ENCODE measurements at regions not wholly inside any gene's neighbourhood (a gene's known extent, or its start where the extent isn't known, plus 50 kb on each side); places are given as distances from the start of the nearest gene placed in this dataset.

- peak; percentile 9 for DNase-seq (ENCODE audit: low read depth)
These were observed 162.9 kb downstream of the GXYLT1 start for GRCh38 chr12:41981758-41982157.

DNA sequence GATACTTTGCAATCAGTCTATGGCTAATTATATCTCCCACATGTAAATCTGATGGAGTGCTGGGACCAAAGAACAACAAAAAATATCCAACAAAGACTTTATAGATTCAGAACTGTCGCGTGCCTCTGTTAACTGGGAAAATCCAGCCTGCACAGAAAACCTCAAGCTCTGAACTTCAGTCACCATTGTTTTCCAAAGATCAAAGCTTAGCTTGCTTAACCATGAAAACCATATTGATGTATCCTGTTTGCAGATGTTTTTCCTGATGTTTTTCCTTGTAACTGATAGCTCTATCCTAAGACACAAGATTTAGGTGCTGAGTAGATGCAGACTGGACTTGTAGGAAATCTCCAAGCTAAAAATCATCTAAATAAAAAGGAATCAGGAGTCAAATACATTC lies 163.7 kb downstream of the GXYLT1 start:
- no peak for DNase-seq (ENCODE audit: low read depth)

DNA sequence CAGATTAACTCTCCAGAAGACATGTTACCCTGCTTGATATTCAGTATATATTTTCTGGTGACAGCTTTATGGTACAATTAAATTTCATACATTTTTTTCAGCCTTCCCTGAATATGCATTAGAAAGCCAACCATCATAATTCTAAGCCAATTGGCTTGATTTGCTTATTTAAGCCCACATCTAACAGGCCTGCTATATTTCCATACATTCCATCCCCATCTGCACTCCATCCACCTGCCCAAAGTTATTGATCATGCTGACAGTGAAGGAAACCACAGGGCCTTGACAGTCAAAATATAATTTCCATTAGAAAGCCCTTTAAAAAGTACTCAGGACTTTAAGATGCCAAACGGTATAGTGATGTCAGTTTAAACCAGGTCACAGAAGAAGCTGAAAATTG lies 164.3 kb downstream of the GXYLT1 start:
- DNase-seq (ENCODE audit: low read depth) = no peak

DNA sequence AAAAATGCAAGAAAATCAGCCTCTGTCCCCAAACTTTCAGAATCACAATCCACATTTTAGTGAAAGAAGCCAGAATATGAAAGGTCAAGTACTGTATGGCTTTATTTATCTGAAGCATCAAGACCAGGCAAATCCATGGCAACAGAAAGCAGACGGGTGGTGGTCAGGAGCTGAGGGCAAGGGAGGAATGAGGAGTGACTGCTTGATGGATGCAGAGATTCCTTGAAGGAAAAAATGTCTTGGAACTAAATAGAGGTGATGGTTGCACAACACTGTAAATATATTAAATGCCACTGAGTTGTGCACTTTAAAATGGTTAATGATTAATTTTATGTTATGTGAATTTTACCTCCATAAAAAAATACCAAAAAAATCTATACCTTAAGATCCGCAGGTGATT lies 165.1 kb downstream of the GXYLT1 start:
- DNase-seq (ENCODE audit: low read depth) = no peak

DNA sequence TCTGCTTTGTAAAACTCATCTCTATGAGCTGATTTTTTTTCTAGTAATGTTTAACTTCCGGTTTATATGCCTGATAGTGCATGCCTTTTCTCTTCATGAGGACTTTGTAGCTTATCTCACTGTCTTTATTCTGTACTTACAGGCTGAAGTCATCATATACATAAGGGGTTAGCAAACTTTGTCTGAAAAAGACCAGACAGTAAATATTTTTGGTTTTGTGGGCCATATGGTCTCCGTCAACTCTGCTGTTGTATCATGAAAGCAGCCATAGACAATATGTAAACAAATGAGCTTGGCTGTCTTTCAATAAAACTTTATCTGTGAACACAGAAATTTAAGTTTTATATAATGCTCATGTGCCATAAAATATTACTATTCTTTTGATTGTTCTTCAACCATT lies 172.1 kb downstream of the GXYLT1 start:
- no peak for DNase-seq (ENCODE audit: low read depth)

- no peak for DNase-seq (ENCODE audit: low read depth)
These were observed 172.5 kb downstream of the GXYLT1 start for GRCh38 chr12:41972196-41972595.

DNA sequence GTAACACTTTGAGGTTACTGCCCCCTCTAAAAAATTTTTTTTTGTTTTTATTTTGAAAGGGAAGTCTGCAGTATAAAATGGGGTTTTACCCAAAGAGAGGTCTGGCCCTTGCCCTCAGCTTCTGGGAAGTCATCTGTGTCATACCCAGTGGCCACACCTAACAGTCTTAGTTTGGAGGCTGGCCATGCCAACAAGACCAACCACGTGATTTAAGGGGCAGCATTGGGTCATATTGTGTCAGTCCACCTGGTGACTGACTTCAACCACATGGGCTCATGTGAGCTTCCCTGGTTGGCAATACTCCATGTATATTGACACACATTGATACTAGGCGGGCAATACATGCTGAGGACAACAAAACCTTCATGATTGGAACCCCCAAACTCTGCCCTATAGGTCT lies 173.9 kb downstream of the GXYLT1 start:
- no peak for DNase-seq (ENCODE audit: low read depth)

- no peak for DNase-seq (ENCODE audit: low read depth)
These were observed 176.1 kb downstream of the GXYLT1 start for GRCh38 chr12:41968599-41968998.

DNA sequence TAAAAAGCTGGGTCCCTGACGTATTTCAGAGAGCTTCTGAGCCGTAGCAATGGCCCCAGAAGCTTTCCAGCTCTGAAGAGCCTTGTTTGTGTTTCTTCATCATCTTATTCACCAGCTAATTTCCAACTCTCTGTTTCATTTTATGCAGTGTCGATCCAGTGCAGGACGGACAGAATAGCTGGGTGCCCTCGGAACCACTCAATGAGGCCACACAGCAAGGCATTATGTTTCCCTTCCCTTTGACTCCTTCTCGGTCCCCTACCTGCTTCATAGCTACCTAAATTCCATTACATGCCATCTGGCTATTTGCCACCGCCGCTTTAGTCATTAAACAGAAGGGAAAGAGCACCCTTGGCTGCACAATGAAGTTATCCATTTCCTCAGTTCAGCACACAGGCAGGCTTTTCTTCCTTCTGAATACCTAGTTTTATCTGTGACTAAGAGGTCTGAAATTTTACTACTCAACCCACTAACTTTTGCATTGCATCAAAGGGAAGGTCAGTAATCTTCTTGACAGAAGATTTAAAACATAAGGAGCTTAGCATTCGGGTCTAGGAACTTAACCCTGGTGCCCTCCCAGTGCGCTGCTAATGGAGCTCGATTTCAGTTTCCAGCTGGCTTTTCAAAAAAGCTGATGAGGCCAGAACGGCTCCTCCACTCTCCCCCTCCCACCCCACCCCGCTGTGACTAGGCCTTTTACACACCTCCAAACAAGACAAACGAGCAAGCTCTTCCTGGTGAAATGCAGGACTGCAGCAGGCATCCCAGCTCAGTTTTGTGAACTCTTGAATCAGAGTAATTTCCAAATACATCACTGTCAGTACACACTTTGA lies 176.8 kb downstream of the GXYLT1 start:
- DNase-seq (ENCODE audit: low read depth) = no peak

DNA sequence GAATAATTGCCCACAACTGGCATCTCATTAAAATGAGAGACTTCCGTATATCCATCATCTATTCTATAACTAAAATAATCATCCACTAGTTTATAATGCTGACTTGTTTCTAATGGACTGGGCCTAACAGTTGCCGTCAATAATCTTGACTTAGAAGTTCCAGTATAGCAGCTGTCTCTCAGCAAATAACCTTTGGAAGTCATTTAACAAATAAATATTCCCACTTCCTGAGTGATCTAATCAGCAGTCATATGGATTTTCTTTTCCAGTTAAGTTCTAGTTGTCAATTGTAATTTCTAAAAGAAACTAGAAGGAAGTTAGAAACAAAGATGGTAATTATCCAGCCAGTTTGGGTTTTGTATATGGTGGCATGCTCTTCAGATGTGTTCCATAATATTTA lies 177.8 kb downstream of the GXYLT1 start:
- DNase-seq (ENCODE audit: low read depth) = no peak

- DNase-seq (ENCODE audit: low read depth) = no peak
These were observed 178.7 kb downstream of the GXYLT1 start for GRCh38 chr12:41966001-41966400.

DNA sequence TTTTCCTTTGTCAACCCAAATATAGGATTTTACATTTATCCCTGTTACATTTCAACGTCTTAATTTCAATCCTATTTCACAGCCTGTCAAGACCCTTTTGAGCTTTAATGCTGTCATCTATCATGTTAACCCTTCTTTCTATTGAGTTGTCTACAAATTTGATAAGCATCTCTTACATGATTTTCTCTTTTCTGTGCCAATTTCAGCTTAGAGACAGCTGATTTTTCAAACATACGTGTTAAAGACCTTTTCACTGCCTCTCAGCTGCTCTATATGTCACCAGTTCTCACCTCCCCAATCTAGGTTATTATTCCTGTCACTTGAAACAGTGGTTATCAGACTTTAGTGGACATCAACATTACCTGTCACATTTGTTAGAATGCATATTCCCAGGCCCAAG lies 181.3 kb downstream of the GXYLT1 start:
- DNase-seq (ENCODE audit: low read depth) = no peak

DNA sequence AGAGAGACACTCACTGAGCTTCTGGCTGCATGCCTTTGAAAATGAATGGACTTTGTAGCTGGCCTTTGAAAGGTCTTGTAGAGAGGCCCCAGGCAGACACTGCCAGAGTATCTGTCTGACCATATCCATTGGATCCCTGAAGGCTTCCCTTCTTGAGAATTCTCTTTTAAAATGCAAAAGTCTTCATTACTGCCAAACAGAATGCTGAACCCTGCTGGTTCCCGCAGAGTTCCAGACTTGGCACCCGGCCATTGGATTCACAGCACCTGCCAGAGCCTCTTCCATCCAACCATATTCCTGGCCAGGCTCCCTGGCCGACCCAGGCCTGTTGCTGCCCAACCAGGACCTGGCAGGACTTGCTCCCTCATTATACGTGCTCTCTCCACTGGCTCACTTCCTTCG lies 182.5 kb downstream of the GXYLT1 start:
- DNase-seq (ENCODE audit: low read depth) = no peak

- DNase-seq (ENCODE audit: low read depth) = no peak
These were observed 185.4 kb downstream of the GXYLT1 start for GRCh38 chr12:41959271-41959670.

DNA sequence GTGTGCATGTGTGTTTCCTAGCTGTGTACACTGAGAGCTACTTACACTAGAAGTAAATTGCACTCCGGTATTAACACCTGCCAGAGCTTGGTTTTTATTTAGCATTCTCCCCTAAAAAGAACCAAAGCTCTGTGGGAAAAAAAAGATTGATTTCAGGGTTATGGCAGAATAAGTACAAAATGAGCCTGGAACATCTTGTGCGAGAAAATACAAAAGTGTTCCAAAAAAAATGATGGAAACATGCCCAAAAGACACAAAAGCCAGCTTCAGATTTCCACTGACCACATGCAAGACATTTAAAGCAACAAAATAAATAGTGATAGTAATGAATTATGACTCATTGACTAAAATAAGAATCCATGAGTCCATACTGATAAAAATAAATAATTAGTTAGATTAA lies 188.3 kb downstream of the GXYLT1 start:
- DNase-seq (ENCODE audit: low read depth) = peak; percentile 9

DNA sequence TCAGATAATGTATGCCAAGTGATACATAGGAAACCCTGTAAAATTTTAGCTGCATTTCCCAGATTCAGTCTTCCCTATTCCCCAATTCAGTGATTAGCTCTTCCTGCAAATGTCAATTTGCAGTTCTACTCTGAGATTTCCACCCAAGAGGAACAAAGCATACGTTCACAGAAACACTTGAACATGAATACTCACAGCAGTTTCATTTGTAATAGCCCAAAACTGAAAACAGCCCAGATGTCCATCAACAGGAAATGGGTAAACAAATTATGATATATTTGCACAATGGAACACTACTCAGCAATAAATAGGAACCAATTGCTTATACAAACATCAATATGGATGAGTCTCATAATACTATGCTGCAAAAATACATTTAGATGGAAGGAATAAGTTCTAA lies 194.2 kb downstream of the GXYLT1 start:
- no peak for DNase-seq (ENCODE audit: low read depth)

DNA sequence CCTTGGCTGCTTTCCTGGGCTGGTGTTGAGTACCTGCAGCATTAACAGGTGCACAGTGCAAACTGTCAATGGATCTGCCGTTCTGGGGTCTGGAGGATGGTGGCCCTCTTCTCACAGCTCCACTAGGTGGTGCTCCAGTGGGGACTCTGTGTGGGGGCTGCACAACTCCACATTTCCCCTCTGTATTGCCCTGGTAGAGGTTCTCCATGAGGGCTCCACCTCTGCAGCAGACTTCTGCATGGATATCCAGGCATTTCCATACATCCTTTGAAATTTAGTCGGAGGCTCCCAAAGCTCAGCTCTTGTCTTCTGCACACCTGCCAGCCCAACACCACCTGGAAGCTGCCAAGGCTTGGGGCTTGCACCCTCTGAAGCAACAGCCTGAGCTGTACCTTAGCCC lies 198.6 kb downstream of the GXYLT1 start:
- DNase-seq (ENCODE audit: low read depth) = no peak

- no peak for DNase-seq (ENCODE audit: low read depth)
These were observed 200.5 kb downstream of the GXYLT1 start for GRCh38 chr12:41944216-41944615.

GRCh38 chr12:41943671-41944070 lies 201.0 kb downstream of the GXYLT1 start:
- no peak for DNase-seq (ENCODE audit: low read depth)

DNA sequence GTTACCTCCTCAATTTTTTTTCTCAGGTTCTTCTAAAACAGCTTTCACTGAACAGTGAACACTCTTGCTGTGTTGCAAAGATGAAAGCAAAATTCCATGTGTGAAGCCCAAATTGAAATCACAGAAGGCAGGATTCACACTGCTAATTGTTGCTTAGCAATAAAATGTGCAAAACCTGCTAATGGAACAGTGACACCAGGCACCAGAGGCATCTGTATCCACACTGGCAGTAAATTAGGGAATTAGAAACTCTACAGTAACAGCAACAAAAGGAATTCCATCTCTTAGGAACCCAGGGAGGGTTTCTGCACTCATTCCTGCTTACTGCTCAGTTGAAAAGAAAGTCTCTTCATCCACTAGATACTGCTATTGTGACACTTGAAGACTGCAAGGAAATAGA lies 202.3 kb downstream of the GXYLT1 start:
- no peak for DNase-seq (ENCODE audit: low read depth)

DNA sequence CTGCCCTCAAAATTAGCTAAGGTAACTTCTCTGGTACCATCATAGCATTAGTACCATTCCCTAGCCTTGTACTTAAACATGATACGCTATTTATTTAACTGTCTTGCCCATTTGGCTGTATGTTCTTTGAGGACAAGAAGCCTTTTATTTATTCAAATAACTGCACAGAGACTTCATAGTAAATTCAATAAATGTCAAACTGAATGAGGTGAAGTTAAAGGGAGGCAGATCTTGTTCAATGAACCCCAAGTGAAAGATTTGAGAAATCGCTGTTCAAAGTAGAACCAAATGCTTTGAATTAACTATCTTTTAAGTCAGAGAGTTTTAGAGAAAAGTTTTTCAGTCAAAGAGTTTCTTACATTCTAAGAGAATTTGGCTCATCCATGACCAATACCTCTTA lies 203.6 kb downstream of the GXYLT1 start:
- DNase-seq (ENCODE audit: low read depth) = no peak

DNA sequence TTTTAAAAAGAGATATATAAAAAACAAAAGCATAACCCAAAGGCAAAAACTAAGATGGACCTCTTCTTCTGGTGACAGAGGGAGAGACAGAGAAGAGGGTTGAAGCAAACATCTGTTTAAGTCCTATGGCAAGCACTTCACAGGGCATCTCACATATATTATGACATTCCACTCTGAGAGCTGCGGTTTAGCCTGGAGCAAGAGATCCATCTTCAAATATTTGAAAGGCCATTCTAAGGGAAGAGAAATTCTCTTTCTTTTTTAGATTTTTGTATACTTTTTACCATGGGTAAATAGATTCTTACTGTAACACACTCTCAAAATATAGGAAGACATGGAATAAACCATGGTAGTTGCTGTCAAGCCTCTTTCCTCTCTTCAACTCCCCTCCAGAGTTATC lies 204.1 kb downstream of the GXYLT1 start:
- no peak for DNase-seq (ENCODE audit: low read depth)

- DNase-seq (ENCODE audit: low read depth) = no peak
These were observed 208.3 kb downstream of the GXYLT1 start for GRCh38 chr12:41936333-41936732.

DNA sequence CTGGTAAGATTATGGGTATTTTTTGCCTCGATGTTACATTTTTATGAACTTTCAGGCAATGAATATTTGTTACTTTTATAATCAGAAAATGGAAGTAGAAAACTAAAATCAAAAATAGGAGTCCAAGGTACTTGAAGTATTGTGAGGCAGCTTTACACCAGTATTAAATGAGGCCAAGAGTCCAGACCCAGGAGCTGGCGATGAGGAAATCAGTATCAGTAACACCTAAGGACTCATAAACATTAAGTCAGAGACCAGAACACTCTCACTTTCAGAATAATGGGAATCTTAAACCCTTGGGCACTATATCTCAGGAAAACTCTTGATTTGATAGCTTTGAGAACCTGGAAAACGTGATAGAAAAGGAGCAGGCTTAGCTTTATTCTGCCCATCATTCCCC lies 208.8 kb downstream of the GXYLT1 start:
- no peak for DNase-seq (ENCODE audit: low read depth)

All from stromal cell of bone marrow (primary cell).